ENCODE measurements at regions not wholly inside any gene's neighbourhood (a gene's known extent, or its start where the extent isn't known, plus 50 kb on each side); places are given as distances from the start of the nearest gene placed in this dataset.

DNA sequence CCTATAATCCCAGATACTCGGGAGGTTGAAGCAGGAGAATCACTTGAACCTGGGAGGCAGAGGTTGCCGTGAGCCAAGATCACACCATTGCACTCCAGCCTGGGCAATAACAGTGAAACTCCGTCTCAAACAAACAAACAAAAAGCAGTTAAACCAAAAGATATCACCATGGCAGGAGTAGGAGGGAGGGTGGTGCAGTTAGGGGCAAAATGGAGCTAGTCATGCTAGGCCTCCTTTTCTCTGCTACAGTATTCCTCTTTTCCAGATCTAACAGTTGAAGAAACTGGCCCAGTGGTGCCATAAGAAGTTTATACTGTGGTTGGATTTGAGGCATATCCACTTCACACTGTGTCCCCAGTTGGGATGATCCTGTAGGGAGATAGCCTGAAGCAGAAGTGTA lies 261.6 kb downstream of the SKIDA1 start:
- Histone ChIP-seq H3K36me3 (ENCODE audit: control insufficient read depth, low read depth, low read length) (no peaks in the 10 kb centered on the region), H3K4me1 (ENCODE audit: control insufficient read depth, low read depth, low read length) (peaks cover 3% of the 10 kb centered on the region), H3K27ac (ENCODE audit: low read length) (no peak overlapping the region), H3K9me3 (ENCODE audit: control insufficient read depth, low read depth, low read length) (no peaks in the 10 kb centered on the region), H3K9ac (ENCODE audit: low read length) (no peak overlapping the region), H3K27me3 (ENCODE audit: control insufficient read depth, insufficient read depth, low read length) (no peaks in the 10 kb centered on the region), H3K4me3 (ENCODE audit: low read length) (no peak overlapping the region)

DNA sequence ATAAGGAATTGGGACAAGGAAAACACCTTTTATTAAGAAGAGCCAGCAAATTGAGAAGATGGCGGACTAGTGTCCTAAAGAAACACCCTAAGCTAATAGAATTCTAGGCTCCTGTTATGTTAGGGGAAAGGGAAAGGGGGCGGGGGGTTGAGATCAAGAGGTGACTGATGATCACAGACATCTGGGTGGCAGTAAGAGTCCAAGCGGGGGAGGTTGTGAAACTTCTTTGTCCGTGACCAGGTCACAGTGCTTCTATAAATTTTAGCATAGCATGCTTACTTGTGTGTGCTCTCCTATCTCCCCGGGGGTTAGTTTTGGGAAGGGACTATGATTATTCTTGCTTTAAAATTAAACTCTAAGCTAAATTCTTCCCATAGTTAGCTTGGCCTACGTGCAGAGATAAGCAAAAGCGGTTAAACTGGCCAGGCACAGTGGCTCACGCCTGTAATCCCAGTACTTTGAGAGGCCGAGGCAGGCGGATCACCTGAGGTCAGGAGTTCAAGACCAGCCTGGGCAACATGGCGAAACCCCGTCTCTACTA lies 262.1 kb downstream of the SKIDA1 start:
- Histone ChIP-seq H3K27ac (ENCODE audit: low read length) (no peak overlapping the region), H3K4me1 (ENCODE audit: control insufficient read depth, low read depth, low read length) (peaks cover 3% of the 10 kb centered on the region)

DNA sequence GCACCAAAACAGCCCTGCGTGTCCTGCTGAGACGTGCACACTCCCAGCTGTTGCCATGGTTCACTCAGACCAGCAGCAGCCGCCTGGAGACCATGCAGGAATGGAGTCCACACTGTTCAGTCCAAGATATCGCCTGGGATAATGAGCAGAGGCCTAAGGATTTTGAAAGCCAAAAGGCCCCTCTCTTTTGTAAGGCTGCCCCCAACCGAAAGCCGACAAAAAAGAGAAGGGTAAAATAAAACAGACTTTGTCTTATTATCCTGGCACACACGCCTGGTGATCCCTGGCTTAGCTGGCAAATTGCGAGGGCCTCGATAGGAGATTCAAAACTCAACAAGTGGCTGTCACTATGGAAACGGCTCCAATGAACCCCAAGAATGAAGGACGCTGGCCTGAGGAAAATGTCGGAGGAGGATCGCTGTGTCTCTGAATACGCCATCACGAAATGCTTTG lies 263.6 kb downstream of the SKIDA1 start:
- Histone ChIP-seq H3K9me3 (ENCODE audit: control insufficient read depth, low read depth, low read length) (no peaks in the 10 kb centered on the region), H3K4me3 (ENCODE audit: low read length) (no peak overlapping the region), H3K9ac (ENCODE audit: low read length) (no peak overlapping the region), H3K4me1 (ENCODE audit: control insufficient read depth, low read depth, low read length) (peaks cover 3% of the 10 kb centered on the region), H3K36me3 (ENCODE audit: control insufficient read depth, low read depth, low read length) (no peaks in the 10 kb centered on the region), H3K27me3 (ENCODE audit: control insufficient read depth, insufficient read depth, low read length) (no peaks in the 10 kb centered on the region), H3K27ac (ENCODE audit: low read length) (no peak overlapping the region)

More for the DNA sequence above, 262.1 kb downstream of the SKIDA1 start:
- H3K27me3 ChIP-seq (ENCODE audit: control insufficient read depth, insufficient read depth, low read length), result no peaks in the 10 kb centered on the region
- H3K9ac ChIP-seq (ENCODE audit: low read length), result no peak overlapping the region
- no peaks in the 10 kb centered on the region for H3K36me3 ChIP-seq (ENCODE audit: control insufficient read depth, low read depth, low read length)
- H3K9me3 ChIP-seq (ENCODE audit: control insufficient read depth, low read depth, low read length), result no peaks in the 10 kb centered on the region
- H3K4me3 ChIP-seq (ENCODE audit: low read length), result no peak overlapping the region

DNA sequence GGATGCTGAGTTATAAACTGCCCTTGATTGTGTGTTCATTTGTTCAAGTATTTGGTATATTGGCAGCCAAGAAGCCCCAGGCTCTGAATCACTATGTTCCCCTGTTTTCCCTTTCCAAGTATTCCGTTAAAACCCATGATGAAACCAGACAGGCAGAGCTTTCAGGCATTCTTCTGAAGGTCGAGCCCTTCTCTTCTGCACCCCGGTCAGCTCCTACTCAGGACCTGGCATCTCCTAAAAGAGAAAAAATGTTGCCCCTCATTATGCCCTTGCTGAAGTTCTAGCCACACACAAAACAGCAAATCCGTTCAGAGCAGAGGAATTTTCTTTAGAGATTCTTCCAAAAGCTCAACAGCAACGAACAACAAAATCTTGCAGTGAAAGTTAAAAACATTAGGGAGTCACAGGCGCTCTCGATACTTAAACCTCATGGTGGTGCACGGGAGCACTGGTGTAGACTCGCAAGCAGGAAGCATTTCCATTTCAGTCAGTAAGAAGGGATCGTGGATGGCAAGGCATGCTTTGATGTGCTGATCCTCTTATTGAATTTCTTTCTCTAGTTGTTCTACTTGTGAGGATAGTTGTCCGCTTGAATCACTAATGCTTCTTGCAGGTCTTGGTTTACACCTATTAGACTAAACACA lies 264.9 kb downstream of the SKIDA1 start:
- Histone ChIP-seq H3K27me3 (ENCODE audit: control insufficient read depth, insufficient read depth, low read length) (no peaks in the 10 kb centered on the region), H3K27ac (ENCODE audit: low read length) (no peak overlapping the region), H3K4me1 (ENCODE audit: control insufficient read depth, low read depth, low read length) (peaks cover 3% of the 10 kb centered on the region), H3K36me3 (ENCODE audit: control insufficient read depth, low read depth, low read length) (no peaks in the 10 kb centered on the region), H3K9me3 (ENCODE audit: control insufficient read depth, low read depth, low read length) (no peaks in the 10 kb centered on the region), H3K9ac (ENCODE audit: low read length) (no peak overlapping the region), H3K4me3 (ENCODE audit: low read length) (no peak overlapping the region)

DNA sequence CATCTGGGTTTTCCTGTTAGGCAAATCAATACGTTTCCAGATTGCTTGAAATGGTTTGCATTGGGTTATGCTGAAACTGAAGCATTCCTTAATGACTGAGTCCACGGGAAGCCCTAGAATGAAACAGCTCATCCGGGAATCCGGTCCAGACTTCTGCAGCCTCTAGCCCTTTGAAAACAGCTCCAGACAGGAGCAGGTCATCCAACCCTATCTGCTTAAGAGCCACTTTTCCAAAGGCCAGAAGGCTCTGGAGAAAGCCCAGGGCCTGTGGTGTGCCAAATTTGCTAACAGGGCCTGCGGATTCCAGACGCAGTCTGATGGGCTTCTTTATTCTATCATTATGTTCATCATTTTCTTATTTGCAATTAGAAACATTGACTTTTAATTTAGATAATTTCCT lies 265.4 kb downstream of the SKIDA1 start:
- no peaks in the 10 kb centered on the region for H3K9me3 ChIP-seq (ENCODE audit: control insufficient read depth, low read depth, low read length)
- H3K4me3 ChIP-seq (ENCODE audit: low read length), result no peak overlapping the region
- no peak overlapping the region for H3K9ac ChIP-seq (ENCODE audit: low read length)
- H3K4me1 ChIP-seq (ENCODE audit: control insufficient read depth, low read depth, low read length), result peaks cover 3% of the 10 kb centered on the region
- H3K27ac ChIP-seq (ENCODE audit: low read length), result no peak overlapping the region
- H3K27me3 ChIP-seq (ENCODE audit: control insufficient read depth, insufficient read depth, low read length), result no peaks in the 10 kb centered on the region
- no peaks in the 10 kb centered on the region for H3K36me3 ChIP-seq (ENCODE audit: control insufficient read depth, low read depth, low read length)

DNA sequence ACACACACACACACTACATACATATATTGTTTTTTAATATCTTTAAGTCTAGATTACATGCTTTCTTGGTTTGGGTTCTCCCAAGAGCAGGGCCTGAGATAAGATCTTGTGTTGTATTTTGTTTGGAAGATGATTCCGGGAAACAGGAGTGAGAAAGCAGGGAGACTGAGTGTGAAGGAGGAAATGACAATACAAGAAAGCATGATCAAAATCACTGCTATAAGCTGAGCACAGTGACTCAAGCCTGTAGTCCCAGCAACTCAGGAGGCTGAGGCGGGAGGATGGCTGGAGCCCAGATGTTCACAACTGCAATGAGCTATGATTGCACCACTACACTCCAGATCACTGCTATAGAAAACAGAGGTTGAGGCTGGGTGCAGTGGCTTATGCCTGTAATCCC lies 267.6 kb downstream of the SKIDA1 start:
- Histone ChIP-seq H3K9me3 (ENCODE audit: control insufficient read depth, low read depth, low read length) (no peaks in the 10 kb centered on the region), H3K27ac (ENCODE audit: low read length) (no peak overlapping the region), H3K4me1 (ENCODE audit: control insufficient read depth, low read depth, low read length) (peaks cover 3% of the 10 kb centered on the region), H3K36me3 (ENCODE audit: control insufficient read depth, low read depth, low read length) (no peaks in the 10 kb centered on the region), H3K27me3 (ENCODE audit: control insufficient read depth, insufficient read depth, low read length) (no peaks in the 10 kb centered on the region), H3K4me3 (ENCODE audit: low read length) (no peak overlapping the region), H3K9ac (ENCODE audit: low read length) (no peak overlapping the region)

DNA sequence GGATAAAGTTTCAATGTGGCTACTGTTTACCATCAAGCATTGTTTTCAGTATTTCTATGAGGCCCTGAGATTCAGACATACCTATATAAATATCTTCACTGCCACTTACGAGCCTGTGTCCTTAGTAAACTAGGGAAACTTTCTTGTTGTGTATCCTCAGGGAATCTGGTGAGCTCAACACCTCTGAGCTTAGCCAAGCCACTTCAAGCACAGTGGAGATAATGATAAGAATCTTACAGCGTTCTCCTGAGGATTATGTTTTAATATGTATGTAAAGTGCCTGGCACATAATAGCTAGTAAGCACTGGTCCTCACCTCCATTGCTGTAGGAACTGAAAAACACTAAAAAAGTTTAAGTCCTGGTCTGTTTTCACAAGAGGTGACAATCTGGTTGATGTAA lies 268.3 kb downstream of the SKIDA1 start:
- peaks cover 3% of the 10 kb centered on the region for H3K4me1 ChIP-seq (ENCODE audit: control insufficient read depth, low read depth, low read length)
- no peaks in the 10 kb centered on the region for H3K36me3 ChIP-seq (ENCODE audit: control insufficient read depth, low read depth, low read length)
- H3K27ac ChIP-seq (ENCODE audit: low read length), result no peak overlapping the region
- no peak overlapping the region for H3K4me3 ChIP-seq (ENCODE audit: low read length)
- H3K9ac ChIP-seq (ENCODE audit: low read length), result no peak overlapping the region
- no peaks in the 10 kb centered on the region for H3K9me3 ChIP-seq (ENCODE audit: control insufficient read depth, low read depth, low read length)
- no peaks in the 10 kb centered on the region for H3K27me3 ChIP-seq (ENCODE audit: control insufficient read depth, insufficient read depth, low read length)

DNA sequence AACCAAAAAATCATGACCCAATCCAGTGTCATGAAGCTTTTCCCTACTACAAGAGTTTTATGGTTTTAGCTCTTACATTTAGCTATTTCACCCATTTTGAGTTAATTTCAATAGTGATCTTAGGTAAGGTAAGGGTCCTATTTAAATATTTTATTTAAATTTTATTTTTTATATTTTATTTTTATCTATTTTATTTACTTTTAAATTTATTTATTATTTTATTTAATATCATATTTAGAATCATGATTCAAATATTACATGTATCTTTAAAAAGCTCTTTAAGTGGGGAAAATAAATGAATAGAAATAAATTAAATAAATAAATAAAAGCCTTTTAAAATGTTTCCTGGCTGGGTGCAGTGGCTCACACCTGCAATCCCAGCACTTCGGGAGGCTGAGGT lies 276.0 kb downstream of the SKIDA1 start:
- Histone ChIP-seq H3K27ac (ENCODE audit: low read length) (no peak overlapping the region), H3K9ac (ENCODE audit: low read length) (no peak overlapping the region), H3K9me3 (ENCODE audit: control insufficient read depth, low read depth, low read length) (no peaks in the 10 kb centered on the region)

DNA sequence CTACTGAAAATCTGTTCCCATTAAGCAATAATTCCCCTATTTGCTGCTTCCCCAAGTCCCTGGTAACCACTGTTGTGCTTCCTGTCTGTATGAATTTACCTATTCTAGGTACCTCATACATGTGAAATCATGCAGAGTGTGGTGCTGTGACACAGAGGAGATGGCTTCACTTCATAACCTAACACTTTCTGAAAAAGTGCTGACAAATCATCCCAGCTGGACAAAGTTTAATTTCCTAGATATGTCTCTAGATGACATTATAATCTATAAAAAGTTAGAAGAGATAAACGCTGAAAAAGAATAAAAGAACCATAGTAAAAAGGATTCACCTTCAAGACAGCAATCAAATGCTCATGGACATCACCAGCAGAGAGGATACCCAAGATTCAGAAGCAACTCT lies 277.9 kb downstream of the SKIDA1 start:
- H3K4me3 ChIP-seq (ENCODE audit: low read length), result no peak overlapping the region
- no peak overlapping the region for H3K9ac ChIP-seq (ENCODE audit: low read length)
- no peaks in the 10 kb centered on the region for H3K36me3 ChIP-seq (ENCODE audit: control insufficient read depth, low read depth, low read length)
- H3K27me3 ChIP-seq (ENCODE audit: control insufficient read depth, insufficient read depth, low read length), result no peaks in the 10 kb centered on the region
- H3K4me1 ChIP-seq (ENCODE audit: control insufficient read depth, low read depth, low read length), result no peaks in the 10 kb centered on the region
- no peak overlapping the region for H3K27ac ChIP-seq (ENCODE audit: low read length)
- H3K9me3 ChIP-seq (ENCODE audit: control insufficient read depth, low read depth, low read length), result no peaks in the 10 kb centered on the region

More for the DNA sequence above, 276.0 kb downstream of the SKIDA1 start:
- Histone ChIP-seq H3K36me3 (ENCODE audit: control insufficient read depth, low read depth, low read length) (no peaks in the 10 kb centered on the region), H3K4me1 (ENCODE audit: control insufficient read depth, low read depth, low read length) (no peaks in the 10 kb centered on the region), H3K4me3 (ENCODE audit: low read length) (no peak overlapping the region), H3K27me3 (ENCODE audit: control insufficient read depth, insufficient read depth, low read length) (no peaks in the 10 kb centered on the region)

DNA sequence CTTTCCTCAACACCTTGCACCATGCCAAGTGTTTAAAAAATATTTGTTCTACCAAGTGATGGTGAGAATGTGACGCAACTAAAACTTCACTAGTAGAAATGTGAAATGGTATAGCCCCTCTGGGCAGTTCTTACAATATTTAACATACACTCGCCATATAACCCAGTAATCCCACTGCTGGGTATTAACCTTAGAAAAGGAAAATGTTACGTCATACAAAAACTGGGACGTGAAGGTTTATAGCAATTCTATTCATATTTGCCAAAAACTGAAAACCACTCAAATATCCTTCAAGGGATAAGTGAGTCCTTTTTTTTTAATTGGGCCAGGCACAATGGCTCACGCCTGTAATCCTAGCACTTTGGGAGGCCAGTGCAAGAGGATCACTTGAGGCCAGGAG lies 279.3 kb downstream of the SKIDA1 start:
- no peak overlapping the region for H3K9ac ChIP-seq (ENCODE audit: low read length)
- H3K4me3 ChIP-seq (ENCODE audit: low read length), result no peak overlapping the region
- H3K27ac ChIP-seq (ENCODE audit: low read length), result no peak overlapping the region
- no peaks in the 10 kb centered on the region for H3K9me3 ChIP-seq (ENCODE audit: control insufficient read depth, low read depth, low read length)
- no peaks in the 10 kb centered on the region for H3K27me3 ChIP-seq (ENCODE audit: control insufficient read depth, insufficient read depth, low read length)
- peaks cover 4% of the 10 kb centered on the region for H3K4me1 ChIP-seq (ENCODE audit: control insufficient read depth, low read depth, low read length)
- H3K36me3 ChIP-seq (ENCODE audit: control insufficient read depth, low read depth, low read length), result no peaks in the 10 kb centered on the region

DNA sequence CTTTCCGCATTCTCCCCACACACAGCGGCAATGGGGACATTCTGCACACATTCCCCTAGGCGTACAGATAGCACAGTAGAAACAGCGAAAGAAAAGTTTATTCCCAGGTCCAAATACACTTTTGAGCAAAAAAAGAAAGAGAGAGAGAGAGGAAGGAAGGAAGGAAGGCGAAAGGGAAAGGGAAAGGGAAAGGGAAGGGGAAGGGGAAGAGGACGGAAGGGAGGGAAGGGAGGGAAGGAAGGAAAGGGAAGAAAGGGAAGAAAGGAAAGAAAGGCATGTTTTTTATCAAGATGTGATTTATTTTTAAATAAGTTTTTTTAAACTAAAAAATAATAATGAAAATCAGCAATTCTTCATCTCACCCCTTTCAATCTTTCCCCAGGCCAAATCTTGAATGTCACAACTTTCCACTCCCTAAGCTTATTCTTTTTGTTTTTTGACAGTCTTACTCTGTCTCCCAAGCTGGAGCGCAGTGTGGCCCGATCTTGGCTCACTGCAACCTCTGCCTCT lies 281.7 kb downstream of the SKIDA1 start:
- Histone ChIP-seq H3K27ac (ENCODE audit: low read length) (no peak overlapping the region), H3K27me3 (ENCODE audit: control insufficient read depth, insufficient read depth, low read length) (no peaks in the 10 kb centered on the region), H3K36me3 (ENCODE audit: control insufficient read depth, low read depth, low read length) (no peaks in the 10 kb centered on the region), H3K9ac (ENCODE audit: low read length) (no peak overlapping the region), H3K4me1 (ENCODE audit: control insufficient read depth, low read depth, low read length) (peaks cover 4% of the 10 kb centered on the region), H3K9me3 (ENCODE audit: control insufficient read depth, low read depth, low read length) (no peaks in the 10 kb centered on the region), H3K4me3 (ENCODE audit: low read length) (no peak overlapping the region)

DNA sequence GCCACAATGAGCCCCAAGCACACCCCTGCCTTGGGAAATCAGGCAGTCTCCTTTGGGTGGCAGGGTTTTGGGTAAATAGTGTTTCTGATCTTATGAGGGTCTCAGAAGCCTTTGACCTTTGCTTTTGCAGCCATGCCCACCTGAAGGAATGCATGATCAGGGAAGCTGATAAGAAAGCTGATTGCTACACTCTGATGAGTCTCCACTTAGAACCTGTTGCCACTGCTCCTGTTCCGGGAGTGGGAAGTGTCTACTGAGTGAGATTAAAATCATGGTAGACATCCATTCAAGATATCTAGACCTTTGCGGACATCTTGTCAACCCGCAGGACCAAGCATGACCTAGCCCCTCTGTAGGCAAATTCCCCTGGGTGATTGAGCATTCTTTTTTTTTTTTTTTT lies 282.6 kb downstream of the SKIDA1 start:
- Histone ChIP-seq H3K27ac (ENCODE audit: low read length) (no peak overlapping the region), H3K9ac (ENCODE audit: low read length) (no peak overlapping the region), H3K4me1 (ENCODE audit: control insufficient read depth, low read depth, low read length) (peaks cover 4% of the 10 kb centered on the region), H3K4me3 (ENCODE audit: low read length) (no peak overlapping the region), H3K9me3 (ENCODE audit: control insufficient read depth, low read depth, low read length) (no peaks in the 10 kb centered on the region), H3K27me3 (ENCODE audit: control insufficient read depth, insufficient read depth, low read length) (no peaks in the 10 kb centered on the region), H3K36me3 (ENCODE audit: control insufficient read depth, low read depth, low read length) (no peaks in the 10 kb centered on the region)
